Stomach (tissue), 4 donors: ENCODE measurements at regions not wholly inside any gene's neighbourhood (a gene's known extent, or its start where the extent isn't known, plus 50 kb on each side); places are given as distances from the start of the nearest gene placed in this dataset.

Experiments used
- CTCF ChIP-seq, 7 experiments: fragments of 450-650 bp in 4 of 7; fragments of 200-600 bp in 3 of 7; sonication (generic) in 3 of 7; IDR thresholded peaks; one replicate each; pipeline ENCODE4 v1.5.1; 2016 to 2019; ENCODE audit warnings: antibody characterized with exemption in 7 of 7, control low read depth in 2 of 7, mild to moderate bottlenecking in 1 of 7
- EP300 ChIP-seq: sonication (generic); formaldehyde crosslinking; IDR thresholded peaks from one replicate; pipeline ENCODE4 v1.6.1; 2017; ENCODE audit warnings: antibody characterized with exemption
- POLR2A ChIP-seq, 4 donors: fragments of 450-650 bp; IDR thresholded peaks; one replicate each; pipeline ENCODE4 v1.6.1; 2016; ENCODE audit warnings: antibody characterized with exemption in 4 of 4, control low read depth in 2 of 4, mild to moderate bottlenecking in 1 of 4, moderate library complexity in 1 of 4
- POLR2AphosphoS5 ChIP-seq, 3 donors: sonication (generic); formaldehyde crosslinking; IDR thresholded peaks; one replicate each; pipeline ENCODE4 v1.6.1; 2016; ENCODE audit warnings: antibody characterized with exemption in 3 of 3

GRCh38 chr15:47473832-47474231 lies 243.5 kb upstream of the SEMA6D start:
- no peak for TF ChIP-seq CTCF (IDR thresholded peaks at IDR 0.05)
- TF ChIP-seq POLR2A (IDR thresholded peaks at IDR 0.05) = no peak
- peak in 1 of 3 donors; percentile 43 for TF ChIP-seq POLR2AphosphoS5 (IDR thresholded peaks at IDR 0.05)
- no peak for TF ChIP-seq EP300
